ENCODE measurements at regions not wholly inside any gene's neighbourhood (a gene's known extent, or its start where the extent isn't known, plus 50 kb on each side); places are given as distances from the start of the nearest gene placed in this dataset.

DNA sequence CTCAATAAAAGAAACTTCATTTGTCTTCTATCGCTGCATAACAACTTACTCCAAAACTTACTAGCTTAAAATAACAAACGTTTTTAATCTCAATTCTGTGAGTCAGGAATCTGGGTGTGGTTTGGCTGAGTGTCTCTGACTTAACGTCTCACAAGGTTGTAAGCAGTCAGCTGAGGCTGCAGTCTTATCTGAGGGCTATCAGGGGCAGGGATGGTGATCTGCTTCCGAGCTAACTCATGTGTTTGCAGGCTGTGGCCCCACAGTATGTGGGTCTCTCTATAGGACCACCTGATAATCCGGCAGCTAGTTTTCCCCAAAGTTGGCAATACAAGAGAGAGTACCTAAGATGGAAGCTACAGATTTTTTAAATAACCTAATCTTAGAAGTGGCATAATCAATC is 234.2 kb upstream of the FGGY start:
- no peak for TF ChIP-seq EZH2phosphoT487 (IDR thresholded peaks at IDR 0.05; ENCODE audit: borderline replicate concordance)
- TF ChIP-seq, protein P1, sequence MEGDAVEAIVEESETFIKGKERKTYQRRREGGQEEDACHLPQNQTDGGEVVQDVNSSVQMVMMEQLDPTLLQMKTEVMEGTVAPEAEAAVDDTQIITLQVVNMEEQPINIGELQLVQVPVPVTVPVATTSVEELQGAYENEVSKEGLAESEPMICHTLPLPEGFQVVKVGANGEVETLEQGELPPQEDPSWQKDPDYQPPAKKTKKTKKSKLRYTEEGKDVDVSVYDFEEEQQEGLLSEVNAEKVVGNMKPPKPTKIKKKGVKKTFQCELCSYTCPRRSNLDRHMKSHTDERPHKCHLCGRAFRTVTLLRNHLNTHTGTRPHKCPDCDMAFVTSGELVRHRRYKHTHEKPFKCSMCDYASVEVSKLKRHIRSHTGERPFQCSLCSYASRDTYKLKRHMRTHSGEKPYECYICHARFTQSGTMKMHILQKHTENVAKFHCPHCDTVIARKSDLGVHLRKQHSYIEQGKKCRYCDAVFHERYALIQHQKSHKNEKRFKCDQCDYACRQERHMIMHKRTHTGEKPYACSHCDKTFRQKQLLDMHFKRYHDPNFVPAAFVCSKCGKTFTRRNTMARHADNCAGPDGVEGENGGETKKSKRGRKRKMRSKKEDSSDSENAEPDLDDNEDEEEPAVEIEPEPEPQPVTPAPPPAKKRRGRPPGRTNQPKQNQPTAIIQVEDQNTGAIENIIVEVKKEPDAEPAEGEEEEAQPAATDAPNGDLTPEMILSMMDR (conservative IDR thresholded peaks at IDR 0.05; ENCODE audit: low read length) = no peak
- H2AFZ ChIP-seq (ENCODE audit: low read length) = 0 out of 2 replicates have a peak overlapping the region, but pooled peaks have one; percentile 75
- no peak overlapping the region for H3K4me2 ChIP-seq (ENCODE audit: low read depth, low read length, poor library complexity, severe bottlenecking)
- no peaks in the 10 kb centered on the region for H3K36me3 ChIP-seq (ENCODE audit: insufficient read depth, low read length)
- no peaks in the 10 kb centered on the region for H4K20me1 ChIP-seq (ENCODE audit: insufficient read depth, low read length, poor library complexity, severe bottlenecking)
- H3K4me3 ChIP-seq (ENCODE audit: low read length, poor library complexity, severe bottlenecking) = no peak overlapping the region
- H3K9me3 ChIP-seq (ENCODE audit: insufficient read depth, low read depth, low read length) = no peaks in the 10 kb centered on the region
- peaks cover 22% of the 10 kb centered on the region for H3K4me1 ChIP-seq (ENCODE audit: insufficient read depth, low read length, poor library complexity, severe bottlenecking)
- no peaks in the 10 kb centered on the region for H3K79me2 ChIP-seq (ENCODE audit: insufficient read depth, low read length)
- no peaks in the 10 kb centered on the region for H3F3A ChIP-seq (ENCODE audit: low read depth)
- H3K9ac ChIP-seq (ENCODE audit: low read depth, low read length, poor library complexity, severe bottlenecking) = no peak overlapping the region
- no peaks in the 10 kb centered on the region for H3K9me2 ChIP-seq (replicated peaks; ENCODE audit: low read depth, low read length)
- no peaks in the 10 kb centered on the region for H3K27me3 ChIP-seq (ENCODE audit: insufficient read depth, low read length, poor library complexity, severe bottlenecking)

DNA sequence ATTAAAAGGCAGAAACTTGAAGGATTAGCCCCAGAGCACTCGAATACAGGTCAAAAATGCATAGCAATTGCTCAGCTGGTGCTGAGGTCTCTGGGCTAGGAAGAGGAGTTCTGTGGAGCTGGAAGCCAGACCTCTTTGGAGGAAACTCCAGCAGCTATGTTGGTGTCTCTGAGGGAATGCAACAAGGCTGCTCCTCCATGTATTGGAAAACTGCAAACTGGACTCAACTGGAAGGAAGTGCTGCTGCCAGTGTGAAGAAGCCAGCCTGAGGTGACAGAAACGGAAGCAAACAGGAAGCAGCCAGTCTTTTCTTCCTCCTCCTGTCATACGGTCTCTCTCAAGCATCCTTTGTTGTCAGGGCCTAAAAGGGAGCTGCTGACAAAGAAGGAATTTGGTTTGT is 233.4 kb upstream of the FGGY start:
- Histone ChIP-seq H3K9me2 (replicated peaks; ENCODE audit: low read depth, low read length) (no peaks in the 10 kb centered on the region), H3K9ac (ENCODE audit: low read depth, low read length, poor library complexity, severe bottlenecking) (no peak overlapping the region), H3K4me1 (ENCODE audit: insufficient read depth, low read length, poor library complexity, severe bottlenecking) (peaks cover 22% of the 10 kb centered on the region), H3K79me2 (ENCODE audit: insufficient read depth, low read length) (no peaks in the 10 kb centered on the region), H3K9me3 (ENCODE audit: insufficient read depth, low read depth, low read length) (no peaks in the 10 kb centered on the region), H3K27me3 (ENCODE audit: insufficient read depth, low read length, poor library complexity, severe bottlenecking) (no peaks in the 10 kb centered on the region), H4K20me1 (ENCODE audit: insufficient read depth, low read length, poor library complexity, severe bottlenecking) (no peaks in the 10 kb centered on the region), H3K4me3 (ENCODE audit: low read length, poor library complexity, severe bottlenecking) (no peak overlapping the region), H3K4me2 (ENCODE audit: low read depth, low read length, poor library complexity, severe bottlenecking) (peak overlapping the region; percentile 44), H2AFZ (ENCODE audit: low read length) (peak overlapping the region; percentile 75), H3F3A (ENCODE audit: low read depth) (no peaks in the 10 kb centered on the region), H3K36me3 (ENCODE audit: insufficient read depth, low read length) (no peaks in the 10 kb centered on the region)
- TF ChIP-seq, protein P1 (conservative IDR thresholded peaks at IDR 0.05; ENCODE audit: low read length) = no peak
- TF ChIP-seq EZH2phosphoT487 (IDR thresholded peaks at IDR 0.05; ENCODE audit: borderline replicate concordance) = no peak

DNA sequence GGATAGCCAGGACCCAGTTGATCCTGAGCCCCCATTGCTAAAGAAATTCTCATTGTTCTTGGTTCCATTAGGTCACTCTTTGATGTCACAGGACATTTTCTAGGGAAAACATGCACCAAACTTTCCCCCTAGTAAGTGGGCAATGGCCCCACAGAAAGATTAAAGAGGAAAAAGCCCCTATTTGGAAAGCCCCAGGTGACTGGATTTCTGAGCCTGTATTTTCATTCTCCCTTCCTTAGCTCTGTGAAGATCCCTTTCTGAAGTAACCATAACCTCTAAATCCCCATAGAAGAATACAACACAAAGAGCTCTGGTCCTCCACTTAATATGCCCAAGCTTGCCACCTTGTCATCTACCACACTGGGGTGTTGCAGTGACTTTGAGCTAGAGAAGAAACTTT is 232.3 kb upstream of the FGGY start:
- H3K4me3 ChIP-seq (ENCODE audit: low read length, poor library complexity, severe bottlenecking) = no peak overlapping the region
- TF ChIP-seq, protein P1 (conservative IDR thresholded peaks at IDR 0.05; ENCODE audit: low read length) = no peak
- no peak for TF ChIP-seq EZH2phosphoT487 (IDR thresholded peaks at IDR 0.05; ENCODE audit: borderline replicate concordance)
- H3K9me2 ChIP-seq (replicated peaks; ENCODE audit: low read depth, low read length) = no peaks in the 10 kb centered on the region
- H3K4me1 ChIP-seq (ENCODE audit: insufficient read depth, low read length, poor library complexity, severe bottlenecking) = peaks cover 22% of the 10 kb centered on the region
- no peak overlapping the region for H3K9ac ChIP-seq (ENCODE audit: low read depth, low read length, poor library complexity, severe bottlenecking)
- H3K36me3 ChIP-seq (ENCODE audit: insufficient read depth, low read length) = no peaks in the 10 kb centered on the region
- no peaks in the 10 kb centered on the region for H3K79me2 ChIP-seq (ENCODE audit: insufficient read depth, low read length)
- H4K20me1 ChIP-seq (ENCODE audit: insufficient read depth, low read length, poor library complexity, severe bottlenecking) = no peaks in the 10 kb centered on the region
- no peaks in the 10 kb centered on the region for H3K27me3 ChIP-seq (ENCODE audit: insufficient read depth, low read length, poor library complexity, severe bottlenecking)
- H3F3A ChIP-seq (ENCODE audit: low read depth) = no peaks in the 10 kb centered on the region
- no peaks in the 10 kb centered on the region for H3K9me3 ChIP-seq (ENCODE audit: insufficient read depth, low read depth, low read length)
- H3K4me2 ChIP-seq (ENCODE audit: low read depth, low read length, poor library complexity, severe bottlenecking) = no peak overlapping the region
- H2AFZ ChIP-seq (ENCODE audit: low read length) = no peak overlapping the region

All from Loucy (cell line).